Stimulated activated CD4-positive, alpha-beta T cell treated with anti-CD3 and anti-CD28 coated beads, Interleukin-4, amount 100 ng/mL, for 4 hours (primary cell): ENCODE measurements at regions not wholly inside any gene's neighbourhood (a gene's known extent, or its start where the extent isn't known, plus 50 kb on each side); places are given as distances from the start of the nearest gene placed in this dataset.

Source experiments
- DNase-seq, 2 experiments: peaks; one replicate each; pipeline ENCODE4 v3.0.0-alpha.2; 2020

DNA sequence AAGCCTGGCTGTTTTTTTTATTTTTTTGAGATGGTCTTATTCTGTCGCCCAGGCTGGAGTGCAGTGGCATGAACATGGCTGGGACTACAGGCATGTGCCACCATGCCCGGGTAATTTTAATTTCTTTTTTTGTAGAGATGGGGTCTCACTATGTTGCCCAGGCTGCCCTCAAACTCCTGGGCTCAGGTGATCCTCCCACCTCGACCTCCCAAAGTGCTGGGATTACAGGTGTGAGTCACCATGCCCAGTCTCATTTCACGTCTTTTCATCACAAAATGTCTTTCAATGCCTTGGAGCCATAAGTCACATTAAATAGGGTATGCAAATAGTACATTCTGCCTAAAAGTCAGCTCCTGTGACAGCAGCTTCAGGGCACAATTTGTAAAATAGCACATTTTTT lies 52.8 kb downstream of the SOX2 start:
- no peak for DNase-seq

DNA sequence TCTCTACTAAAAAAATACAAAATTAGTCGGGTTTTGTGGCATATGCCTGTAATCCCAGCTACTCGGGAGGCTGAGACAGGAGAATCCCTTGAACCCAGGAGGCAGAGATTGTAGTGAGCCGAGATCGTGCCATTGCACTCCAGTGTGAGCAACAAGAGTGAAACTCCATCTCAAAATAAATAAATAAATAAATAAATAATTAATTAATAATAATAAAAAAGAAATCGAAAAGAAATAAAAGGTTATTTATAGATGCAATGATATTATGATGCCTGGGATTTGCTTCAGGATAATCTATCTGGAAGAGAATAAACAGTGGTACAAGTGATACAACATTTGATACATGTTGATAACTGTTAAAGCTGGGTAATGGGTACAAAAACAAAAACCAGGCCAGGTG lies 58.6 kb downstream of the SOX2 start:
- no peak for DNase-seq

DNA sequence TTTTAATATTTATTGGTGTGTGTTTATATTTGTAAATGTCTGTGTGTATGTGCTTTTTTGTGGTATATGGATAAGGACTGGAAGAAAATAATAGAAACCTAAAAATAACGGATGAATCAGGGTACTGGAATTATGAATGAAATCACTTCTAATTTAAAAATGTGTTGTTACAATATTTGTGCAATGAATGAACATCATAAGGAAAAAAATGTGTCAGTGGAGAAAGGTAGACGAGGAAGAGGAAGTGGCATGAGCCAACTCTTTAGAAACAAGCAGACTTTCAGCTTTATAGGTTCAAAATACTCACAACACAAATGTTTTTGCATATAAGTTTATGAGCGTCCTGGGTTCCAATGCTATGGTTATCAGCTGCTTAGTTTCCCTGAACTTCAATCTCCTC lies 59.4 kb downstream of the SOX2 start:
- DNase-seq = no peak

DNA sequence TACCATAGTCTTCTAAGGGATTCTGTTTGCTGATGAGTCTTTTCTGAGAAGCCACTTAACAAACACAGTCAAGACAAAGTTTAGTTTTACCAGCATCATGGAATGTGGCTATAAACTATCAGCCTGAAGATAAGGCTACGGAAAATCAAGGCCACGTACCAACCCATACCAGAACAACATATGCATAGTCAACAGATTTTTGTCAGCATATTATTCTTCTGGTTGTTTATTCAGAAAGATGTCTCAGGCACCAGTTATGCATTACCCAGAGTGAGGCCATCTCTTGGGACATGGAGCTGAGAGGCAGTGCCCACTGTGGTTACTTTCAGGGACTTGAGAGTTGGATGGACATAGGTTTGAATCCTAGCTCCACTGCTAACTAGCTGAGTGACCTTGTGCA lies 60.4 kb downstream of the SOX2 start:
- no peak for DNase-seq

DNA sequence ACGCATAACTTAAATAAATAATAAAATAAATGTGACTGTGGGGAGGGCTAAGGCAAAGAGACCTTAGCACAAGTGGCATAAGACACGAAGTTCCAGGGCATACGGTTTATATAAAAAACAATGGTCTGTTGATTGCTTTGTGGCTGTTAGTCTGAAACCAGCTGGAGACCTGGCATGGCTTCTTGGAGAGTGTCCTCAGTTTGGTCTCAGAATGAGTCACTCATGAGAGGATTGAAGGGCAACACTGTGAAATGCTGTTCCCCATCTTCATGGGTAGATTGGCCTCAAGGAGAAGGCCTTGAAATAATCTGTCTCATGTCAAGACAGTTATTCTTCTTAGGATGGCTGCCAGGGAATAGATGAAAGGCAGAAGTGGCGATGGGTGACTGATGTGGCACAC lies 62.2 kb downstream of the SOX2 start:
- DNase-seq = no peak

DNA sequence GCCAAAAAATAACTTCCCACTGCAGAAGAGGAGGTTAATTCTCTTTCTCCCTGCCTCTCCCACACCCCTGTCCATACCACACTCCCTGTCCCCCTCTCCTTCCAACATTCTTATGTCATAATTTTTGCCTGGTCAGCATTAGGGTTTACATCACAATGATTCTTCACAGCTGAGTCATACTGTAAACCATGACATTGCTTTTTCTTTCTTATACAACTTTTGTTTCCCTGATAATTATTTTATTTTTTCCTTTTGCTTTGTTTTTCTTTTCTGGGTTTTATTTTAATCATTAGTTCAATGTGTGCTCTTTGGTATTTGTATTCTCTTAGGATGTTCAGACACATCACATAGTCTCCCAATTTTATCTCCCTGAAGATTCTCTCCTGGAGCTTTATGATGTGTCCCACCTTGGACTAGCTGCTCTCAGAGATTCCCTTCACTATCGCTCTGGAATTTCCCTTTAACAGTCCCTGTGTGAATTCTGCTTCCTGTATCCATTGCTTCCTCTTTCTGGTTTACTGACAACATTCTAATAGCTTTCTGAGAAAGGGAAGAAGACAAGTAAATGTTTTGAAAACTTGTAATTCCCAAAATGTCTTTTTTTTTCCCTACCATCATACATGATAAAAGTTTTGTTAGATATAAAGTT lies 70.7 kb downstream of the SOX2 start:
- DNase-seq = no peak

DNA sequence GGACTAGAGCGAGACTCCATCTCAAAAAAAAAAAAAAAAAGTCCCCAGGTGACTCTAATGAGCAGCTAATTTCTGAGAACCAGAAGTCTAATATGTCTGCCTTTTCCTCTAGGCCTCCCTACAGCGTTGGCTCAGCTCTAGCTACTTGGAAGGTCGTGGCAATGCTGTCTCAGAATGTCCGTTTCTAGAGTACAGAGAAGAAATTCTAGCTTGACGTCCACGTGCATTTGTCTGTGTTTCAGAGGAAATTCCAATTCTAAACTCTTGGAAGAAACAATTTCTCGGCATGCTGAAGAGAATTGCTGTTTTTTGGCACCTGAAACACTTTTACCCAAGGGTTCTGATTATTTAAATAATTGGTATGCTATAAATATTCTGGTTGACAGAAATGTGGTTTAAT lies 78.8 kb downstream of the SOX2 start:
- no peak for DNase-seq

DNA sequence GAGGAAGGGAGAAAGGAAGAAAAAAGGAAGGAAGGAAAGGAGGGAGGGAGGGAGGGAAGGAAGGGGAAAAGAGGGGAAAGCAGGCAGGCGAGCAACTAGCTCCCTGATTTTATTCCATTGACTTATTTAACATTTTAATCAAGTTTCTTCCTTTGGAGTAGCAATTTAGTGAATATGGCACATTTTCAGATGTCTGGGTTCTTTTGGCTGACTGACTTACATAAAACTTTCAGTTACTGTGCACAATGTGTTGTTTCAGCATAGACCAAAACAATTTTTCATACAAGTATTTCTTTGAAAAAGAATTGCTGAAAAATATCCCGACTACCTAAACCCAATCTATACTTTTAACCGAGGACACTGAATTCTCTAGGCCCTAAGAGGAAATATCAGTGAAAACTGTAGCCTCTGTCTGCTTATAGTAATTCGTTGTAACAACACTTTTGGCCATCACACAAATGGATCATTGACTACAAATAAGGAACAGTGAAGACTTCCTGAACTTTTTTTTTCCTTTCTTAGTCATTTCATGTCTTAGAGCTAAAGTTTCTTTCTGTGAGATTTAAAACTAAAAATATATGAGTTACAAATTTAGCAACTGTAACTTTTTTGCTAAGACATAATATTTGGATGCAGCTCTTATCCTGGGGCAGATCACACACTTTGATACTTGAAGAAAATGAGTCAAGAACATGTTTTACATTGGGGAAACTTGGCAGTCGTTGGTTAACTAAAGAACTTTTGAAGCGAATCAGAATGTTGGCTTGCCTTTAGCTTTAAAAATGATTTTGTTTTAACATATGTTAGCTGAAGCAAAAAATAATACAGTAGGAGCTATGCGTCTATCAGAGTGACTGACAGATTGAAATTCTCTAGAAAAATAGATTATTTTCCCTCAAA lies 79.6 kb downstream of the SOX2 start:
- DNase-seq = no peak

DNA sequence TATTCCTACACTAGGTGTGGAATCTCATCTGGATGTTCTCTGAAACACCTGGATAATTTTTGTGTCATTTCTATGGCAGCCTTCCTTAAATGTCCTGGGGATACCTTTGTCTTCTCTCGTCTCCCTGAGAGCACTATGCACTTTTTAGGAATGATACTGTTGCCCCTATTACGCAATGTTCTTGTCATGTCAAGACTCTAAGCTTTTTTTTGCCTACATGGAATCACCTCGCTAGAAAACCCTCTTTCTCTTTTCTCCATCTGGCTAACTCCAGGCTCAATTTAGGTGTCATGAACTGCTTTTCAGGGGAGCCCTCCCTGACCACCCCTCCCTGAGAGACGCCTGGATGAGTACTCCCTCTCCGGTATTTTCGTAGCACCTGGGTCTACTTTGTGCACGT lies 81.3 kb downstream of the SOX2 start:
- no peak for DNase-seq

DNA sequence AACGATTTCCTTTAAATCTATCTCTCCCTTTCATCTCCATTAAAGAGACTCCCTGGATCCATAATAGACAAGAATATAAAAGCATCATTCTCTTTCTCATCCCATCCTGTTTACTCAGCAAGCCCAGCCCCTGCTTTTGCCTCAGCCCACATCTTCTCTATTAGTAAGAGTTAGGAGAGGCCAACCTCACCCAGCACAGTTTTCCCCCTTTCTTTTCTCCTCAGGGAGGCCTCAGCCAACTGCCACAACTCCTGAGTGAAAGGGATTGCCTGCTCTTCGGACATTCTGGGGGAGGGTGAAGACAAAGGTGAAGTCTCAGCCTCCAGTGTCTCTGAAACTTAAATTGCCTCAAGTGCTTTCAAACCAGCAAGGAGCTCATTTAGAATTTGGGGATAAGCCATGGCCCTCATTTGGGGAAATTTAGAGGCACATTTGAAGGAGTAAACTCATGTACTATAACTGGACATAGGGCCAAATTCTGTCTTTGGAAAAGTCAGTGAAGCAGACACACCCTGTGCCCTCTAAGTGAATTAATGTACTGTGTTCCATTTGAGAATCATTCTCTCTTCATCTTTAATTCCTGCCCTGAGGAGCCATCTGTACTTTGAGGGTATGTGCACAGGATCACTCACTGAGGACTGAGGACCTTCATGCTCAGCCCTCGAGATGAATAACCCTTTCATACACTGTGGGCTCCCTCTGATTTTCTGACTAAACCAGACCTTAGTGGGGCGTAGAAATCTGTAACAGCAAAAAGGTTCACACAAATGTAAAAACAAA lies 82.5 kb downstream of the SOX2 start:
- no peak for DNase-seq

DNA sequence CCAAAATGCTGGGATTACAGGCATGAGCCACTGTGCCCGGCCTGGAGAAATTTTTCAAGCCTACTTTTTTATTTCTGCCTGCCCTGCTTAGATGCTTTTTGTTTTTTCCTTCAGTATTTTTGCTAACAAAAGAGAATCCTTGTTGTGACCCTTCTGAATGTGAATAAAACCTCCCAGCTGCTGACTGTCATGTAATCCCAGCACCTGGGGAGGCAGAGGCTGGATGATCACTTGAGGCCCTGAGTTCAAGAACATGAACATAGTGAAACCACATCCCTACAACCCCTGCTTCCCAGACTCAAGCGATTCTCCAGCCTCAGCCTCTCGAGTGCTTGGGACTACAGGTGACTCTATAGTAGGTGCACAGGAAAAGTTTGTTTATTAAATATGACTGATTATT lies 84.9 kb downstream of the SOX2 start:
- no peak for DNase-seq

DNA sequence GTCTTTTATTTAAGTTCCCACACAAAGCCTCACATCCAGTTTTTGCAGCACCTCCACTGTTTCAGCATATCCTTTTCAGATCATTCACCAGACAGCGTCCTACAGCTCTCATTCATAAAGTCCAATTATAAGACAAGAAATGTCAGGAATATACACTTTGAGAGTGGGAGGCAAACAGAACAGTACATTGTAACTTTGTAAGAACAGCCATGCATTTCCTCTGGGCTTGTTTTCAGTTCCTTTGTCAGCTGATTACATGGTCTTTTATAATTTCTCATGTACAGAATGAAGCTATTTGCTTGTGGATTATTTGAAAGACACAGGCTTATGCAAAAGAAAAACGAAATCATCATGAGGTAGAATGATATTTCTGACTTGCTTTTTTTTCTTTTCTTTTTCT lies 85.7 kb downstream of the SOX2 start:
- no peak for DNase-seq

DNA sequence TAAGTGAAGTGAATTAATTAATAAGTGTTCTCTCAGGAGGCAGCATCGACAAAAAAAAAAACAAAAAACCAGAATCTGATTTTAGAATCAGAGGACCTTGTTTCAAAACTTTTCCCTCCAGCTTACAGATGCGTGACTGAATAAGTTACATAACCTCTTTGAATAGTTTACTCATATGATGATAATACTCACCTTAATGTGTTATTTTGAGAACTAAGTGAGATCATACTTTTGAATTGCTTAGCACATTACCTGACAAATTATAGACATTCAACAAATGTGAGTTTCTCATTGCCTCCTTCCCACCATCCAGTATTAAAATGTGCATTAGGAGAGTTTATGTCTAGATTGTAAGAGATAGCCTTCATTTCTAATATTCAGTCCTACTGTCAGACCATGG lies 94.0 kb downstream of the SOX2 start:
- no peak for DNase-seq

DNA sequence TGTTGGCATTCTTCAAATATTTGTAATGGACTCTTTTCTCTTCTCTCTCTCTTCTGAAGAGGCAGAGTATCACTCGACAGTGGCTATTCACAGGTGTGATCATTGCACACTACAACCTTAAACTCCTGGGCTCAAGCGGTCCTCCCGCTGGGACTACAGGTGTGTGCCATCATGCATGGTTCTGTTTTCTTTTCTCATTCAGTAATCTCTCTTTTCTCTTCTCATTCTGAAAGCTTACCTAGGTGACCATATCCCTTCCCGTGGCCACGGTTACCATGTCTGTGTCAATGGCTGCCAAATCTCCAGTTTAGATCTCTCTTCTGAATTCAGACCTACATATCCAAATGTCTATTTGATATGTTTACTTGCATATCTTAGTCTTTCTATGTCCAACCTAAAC lies 96.3 kb downstream of the SOX2 start:
- no peak for DNase-seq

DNA sequence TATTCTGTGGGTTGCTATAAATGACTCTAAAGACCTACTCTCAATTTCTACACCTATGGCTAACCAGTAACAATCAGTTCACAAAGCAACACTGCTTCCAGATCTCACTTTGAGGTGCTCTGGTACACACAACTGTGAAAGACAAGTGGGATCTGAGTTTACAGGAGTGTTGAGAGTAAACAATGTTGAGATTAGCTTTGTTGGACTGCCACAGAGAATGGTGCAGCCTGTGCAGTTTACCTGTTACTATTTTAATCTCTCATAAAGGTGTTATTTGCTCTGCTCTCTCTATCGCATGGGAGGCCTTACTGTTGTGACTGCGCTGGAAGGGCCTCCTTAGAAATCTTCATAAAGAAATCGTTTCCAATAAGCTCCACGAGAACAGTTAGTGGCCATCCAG lies 112.0 kb downstream of the SOX2 start:
- DNase-seq = no peak

DNA sequence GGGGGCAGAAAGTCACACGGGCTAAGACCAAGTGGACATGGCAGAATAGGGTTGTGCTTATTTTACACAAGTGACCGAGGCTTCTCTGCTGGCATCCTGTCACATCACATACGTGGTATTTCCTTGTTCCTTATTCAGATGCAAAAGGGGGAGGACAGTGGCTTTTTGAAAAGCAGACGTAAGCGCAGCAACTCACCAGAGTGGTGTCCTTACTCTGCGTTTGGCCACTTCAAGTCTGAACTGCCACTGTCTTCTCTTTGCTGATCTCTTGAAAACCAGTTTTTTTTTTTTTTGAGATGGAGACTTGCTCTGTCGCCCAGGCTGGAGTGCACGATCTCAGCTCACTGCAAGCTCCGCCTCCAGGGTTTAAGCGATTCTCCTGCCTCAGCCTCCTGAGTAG lies 113.2 kb downstream of the SOX2 start:
- no peak for DNase-seq

DNA sequence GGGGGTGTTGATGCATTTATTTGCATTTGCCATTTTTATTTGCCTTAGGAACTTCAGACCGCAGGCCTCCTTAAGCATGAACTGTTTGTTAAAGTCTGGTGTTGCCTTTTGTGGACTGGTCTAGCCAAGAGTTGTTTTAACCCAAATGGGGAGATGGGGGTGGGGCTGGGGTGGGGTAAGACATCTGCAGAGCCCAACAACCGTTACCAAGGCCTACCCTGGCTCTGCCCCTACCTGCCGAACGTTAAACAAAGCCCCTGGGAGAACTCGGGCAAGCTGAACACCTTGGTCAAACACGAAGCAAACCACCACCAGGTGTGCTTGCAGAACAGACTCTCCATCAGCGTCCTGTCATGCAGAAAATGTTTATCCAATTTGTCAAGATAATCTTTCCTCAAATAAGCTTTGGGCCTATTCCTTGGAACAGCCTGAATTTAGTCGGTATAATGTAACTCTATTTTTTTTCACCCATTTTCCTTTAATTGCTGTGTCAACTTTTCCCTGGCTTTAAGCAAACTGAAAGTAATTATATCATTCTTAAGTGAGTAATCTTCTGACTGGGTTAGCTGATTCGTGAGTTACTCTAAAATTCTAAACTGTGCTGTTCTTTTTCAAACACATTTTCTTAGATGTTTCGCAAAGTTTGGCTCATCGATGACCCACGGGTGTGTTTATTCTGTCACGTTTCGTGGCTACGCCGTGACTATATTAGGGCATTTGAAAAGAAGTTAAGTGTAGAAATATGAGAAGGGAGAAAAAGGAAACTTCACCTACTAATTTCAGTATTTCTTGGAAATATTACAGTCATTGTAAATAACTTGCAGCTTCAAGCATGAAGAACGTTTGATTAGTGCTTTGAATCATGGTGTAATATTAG lies 127.6 kb downstream of the SOX2 start:
- no peak for DNase-seq

DNA sequence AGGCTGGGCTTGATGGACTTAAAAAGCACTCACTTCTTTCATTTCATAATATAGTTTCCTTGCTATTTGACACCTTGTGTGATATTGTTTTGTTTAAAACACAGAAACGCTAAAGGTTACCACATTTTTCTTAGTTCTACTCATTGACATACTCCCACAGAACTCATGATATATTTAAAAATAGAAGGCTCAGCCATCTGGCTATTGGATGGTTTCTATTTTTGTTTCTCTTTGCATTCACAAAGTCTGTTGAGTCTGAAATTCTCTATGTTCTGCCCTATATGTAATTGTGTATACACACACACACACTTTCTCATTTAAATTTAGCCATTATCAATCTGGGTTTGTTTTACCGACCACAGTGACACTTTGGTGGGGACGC lies 128.2 kb downstream of the SOX2 start:
- DNase-seq = no peak

DNA sequence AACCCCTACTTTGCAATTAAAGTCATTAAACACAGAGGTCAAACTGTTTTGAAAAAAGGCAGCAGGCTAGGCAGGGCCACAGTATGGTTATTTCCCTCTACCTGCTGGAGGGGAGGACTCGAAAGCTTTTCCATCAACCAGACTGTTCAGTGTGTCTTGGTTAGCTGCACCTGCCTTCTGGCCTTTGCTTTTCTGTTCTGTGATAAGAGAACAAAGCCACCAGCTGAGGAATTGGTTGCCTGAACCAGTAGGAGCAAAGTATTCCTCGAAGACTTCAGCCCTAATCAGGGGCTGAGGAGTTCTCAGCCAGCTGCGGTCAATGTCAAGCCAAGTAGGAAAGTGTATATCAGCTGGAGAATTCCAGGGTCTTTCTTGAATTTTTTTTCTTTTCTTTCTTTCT lies 132.5 kb downstream of the SOX2 start:
- DNase-seq = no peak

DNA sequence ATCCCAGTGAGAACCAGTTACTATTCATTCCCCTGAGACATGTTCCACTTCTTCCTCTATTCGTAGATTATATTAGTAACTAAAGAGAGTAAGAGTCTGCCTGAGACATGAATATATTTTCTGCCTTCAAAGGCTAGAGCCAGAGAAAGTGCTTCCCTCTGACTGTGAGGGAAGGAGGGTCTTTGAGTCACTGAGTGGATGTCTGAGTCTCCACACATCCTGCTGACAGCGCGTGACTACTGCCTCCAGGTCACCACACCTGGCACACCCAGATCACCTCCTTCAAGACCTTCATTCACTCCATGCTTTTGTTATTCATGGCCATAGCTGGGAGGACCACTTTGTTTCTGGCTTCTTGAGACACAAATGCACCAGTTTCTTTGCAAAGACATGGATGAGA lies 135.6 kb downstream of the SOX2 start:
- DNase-seq = no peak

DNA sequence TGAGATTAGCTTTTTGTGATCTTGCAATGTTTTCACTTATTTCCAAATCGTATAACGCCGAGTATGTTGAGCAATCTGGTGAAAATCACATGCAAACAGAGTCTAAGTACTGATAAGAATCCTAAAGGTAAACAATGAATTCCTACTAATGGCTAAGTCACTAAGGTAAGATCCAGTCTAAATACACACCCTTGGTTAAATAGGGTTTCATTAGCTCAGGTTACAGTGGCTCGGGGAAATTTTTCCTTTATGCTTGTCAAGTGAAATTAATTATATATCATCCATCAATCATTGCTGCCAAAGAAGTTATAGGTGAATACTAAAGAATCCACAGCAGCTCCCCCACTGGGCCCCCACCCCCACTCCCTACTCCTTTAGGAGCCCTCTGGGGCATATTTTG lies 139.3 kb downstream of the SOX2 start:
- DNase-seq = no peak

DNA sequence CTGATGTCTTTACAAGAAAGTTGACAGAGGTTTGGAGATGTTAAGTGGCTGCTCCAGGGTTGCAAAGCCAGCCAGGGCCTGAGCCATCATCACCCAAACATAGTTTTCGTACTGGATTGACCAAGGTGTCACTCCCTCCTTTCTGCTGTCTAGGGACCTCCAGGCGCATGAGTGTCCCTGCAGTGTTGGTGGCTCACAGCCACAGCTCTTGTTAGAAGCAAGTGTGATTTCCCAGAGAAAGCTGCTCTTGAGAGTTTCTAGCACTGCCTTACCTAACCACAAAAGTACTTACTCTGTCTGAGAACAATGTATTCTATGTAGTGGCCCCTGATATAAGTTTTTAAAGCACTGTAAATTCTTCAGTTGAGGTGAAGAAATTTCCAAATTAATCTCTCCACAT lies 144.1 kb downstream of the SOX2 start:
- no peak for DNase-seq

DNA sequence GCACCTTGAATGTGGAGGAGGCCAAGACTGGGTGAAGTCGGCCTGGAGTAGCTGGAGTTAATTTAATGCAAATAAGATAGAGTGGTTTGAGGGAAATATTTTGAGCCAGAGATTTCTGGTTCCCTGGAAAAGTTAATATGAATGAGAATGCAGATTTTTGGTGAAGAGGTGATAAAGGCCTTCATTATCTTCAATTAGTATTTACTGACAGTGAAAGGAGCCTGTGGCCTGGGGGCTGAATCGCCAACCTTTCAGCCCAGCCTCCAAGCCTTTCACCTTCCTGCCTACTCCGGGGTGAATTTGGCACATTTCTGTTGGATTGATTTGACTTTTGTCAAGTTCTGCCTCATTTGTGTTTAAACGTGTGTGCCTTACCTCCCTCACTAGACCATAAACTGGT lies 147.8 kb downstream of the SOX2 start:
- DNase-seq = no peak
